Progenitor cell of endocrine pancreas (in vitro differentiated cells): ENCODE measurements at regions not wholly inside any gene's neighbourhood (a gene's known extent, or its start where the extent isn't known, plus 50 kb on each side); places are given as distances from the start of the nearest gene placed in this dataset.
"Not testable (repeated sequence)": the region's sequence is repeated elsewhere in the genome, so short reads cannot be mapped to it uniquely, and the experiment has no call there.

ENCODE experiments used
- DNase-seq: peaks from one replicate; pipeline ENCODE4 v3.0.0; 2021; ENCODE audit warnings: low spot score; ENCODE audit not compliant: unreplicated experiment
- H3K27ac Mint-ChIP-seq: 2 replicates; pipeline ENCODE4 v1.8.0; 2021; ENCODE audit warnings: mild to moderate bottlenecking, moderate library complexity, mixed read lengths
- H3K27me3 Mint-ChIP-seq: 2 replicates; pipeline ENCODE4 v1.8.0; 2021; ENCODE audit warnings: mixed read lengths
- H3K36me3 Mint-ChIP-seq: 2 replicates; pipeline ENCODE4 v1.8.0; 2022; ENCODE audit warnings: mixed read lengths; ENCODE audit not compliant: insufficient read depth
- H3K4me1 Mint-ChIP-seq: 2 replicates; pipeline ENCODE4 v1.8.0; 2021; ENCODE audit warnings: low read depth, mixed read lengths
- H3K4me3 Mint-ChIP-seq: 2 replicates; pipeline ENCODE4 v1.8.0; 2021; ENCODE audit warnings: low read depth, mild to moderate bottlenecking, moderate library complexity, mixed read lengths
- H3K9me3 Mint-ChIP-seq: 2 replicates; pipeline ENCODE4 v1.8.0; 2021; ENCODE audit warnings: low read depth, mixed read lengths
- TF ChIP-seq, protein P1 (sequence below): fragments of 200-600 bp; sonication (generic); IDR thresholded peaks from one replicate; pipeline ENCODE4 v1.5.0; 2021; ENCODE audit warnings: antibody characterized with exemption, mild to moderate bottlenecking; ENCODE audit not compliant: unreplicated experiment

DNA sequence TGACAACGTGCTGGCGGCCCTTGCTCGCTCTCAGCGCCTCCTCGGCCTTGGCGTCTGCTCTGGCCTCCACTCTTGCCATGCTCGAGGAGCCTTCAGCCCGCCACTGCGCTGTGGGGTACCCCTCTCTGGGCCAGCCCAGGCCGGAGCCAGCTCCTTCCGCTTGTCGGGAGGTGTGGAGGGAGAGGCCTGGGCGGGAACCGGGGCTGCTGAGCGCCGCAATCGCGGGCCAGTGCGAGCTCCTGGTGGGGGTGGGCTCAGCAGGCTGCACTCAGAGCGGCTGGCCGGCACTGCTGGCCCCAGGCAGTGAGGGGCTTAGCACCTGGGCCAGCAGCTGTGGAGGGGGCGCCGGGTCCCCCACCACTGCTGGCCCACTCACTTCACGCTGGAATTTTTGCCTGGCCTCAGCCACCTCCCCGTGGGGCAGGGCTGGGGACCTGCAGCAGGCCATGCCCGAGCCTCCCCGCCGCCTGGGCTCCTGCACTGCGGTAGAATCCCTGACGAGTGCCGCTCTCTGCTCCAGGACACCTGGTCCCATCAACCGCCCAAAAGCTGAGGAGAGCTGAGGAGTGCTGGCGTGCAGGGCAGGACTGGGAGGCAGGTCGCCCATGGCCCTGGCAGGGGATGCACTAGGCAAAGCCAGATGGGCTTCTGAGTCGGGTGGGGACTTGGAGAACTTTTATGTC, 372.2 kb upstream of the NRG3 start:
- Mint-ChIP-seq H3K27me3 (no peaks in the 10 kb centered on the region), H3K4me3 (no peak overlapping the region), H3K4me1 (peaks cover 1% of the 10 kb centered on the region), H3K9me3 (peaks cover 20% of the 10 kb centered on the region), H3K27ac (no peak overlapping the region), H3K36me3 (no peaks in the 10 kb centered on the region)
- TF ChIP-seq, protein P1, sequence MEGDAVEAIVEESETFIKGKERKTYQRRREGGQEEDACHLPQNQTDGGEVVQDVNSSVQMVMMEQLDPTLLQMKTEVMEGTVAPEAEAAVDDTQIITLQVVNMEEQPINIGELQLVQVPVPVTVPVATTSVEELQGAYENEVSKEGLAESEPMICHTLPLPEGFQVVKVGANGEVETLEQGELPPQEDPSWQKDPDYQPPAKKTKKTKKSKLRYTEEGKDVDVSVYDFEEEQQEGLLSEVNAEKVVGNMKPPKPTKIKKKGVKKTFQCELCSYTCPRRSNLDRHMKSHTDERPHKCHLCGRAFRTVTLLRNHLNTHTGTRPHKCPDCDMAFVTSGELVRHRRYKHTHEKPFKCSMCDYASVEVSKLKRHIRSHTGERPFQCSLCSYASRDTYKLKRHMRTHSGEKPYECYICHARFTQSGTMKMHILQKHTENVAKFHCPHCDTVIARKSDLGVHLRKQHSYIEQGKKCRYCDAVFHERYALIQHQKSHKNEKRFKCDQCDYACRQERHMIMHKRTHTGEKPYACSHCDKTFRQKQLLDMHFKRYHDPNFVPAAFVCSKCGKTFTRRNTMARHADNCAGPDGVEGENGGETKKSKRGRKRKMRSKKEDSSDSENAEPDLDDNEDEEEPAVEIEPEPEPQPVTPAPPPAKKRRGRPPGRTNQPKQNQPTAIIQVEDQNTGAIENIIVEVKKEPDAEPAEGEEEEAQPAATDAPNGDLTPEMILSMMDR, result no peak
- no peak for DNase-seq

DNA sequence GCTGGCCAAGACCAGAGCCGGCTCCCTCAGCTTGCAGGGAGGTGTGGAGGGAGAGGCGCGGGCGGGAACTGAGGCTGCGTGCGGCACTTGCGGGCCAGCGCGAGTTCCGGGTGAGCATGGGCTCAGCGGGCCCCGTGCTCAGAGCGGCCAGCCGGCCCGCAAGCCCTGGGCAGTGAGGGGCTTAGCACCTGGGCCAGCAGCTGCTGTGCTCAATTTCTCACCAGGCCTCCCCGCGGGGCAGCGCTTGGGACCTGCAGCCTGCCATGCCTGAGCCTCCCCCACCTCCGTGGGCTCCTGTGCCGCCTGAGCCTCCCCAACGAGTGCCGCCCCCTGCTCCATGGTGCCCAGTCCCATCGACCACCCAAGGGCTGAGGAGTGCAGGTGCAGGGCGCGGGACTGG, 369.2 kb upstream of the NRG3 start:
- H3K27me3 Mint-ChIP-seq, H3K4me1 Mint-ChIP-seq, H3K27ac Mint-ChIP-seq, DNase-seq, H3K36me3 Mint-ChIP-seq, H3K4me3 Mint-ChIP-seq: not testable (repeated sequence)
- peaks cover 23% of the 10 kb centered on the region for H3K9me3 Mint-ChIP-seq

DNA sequence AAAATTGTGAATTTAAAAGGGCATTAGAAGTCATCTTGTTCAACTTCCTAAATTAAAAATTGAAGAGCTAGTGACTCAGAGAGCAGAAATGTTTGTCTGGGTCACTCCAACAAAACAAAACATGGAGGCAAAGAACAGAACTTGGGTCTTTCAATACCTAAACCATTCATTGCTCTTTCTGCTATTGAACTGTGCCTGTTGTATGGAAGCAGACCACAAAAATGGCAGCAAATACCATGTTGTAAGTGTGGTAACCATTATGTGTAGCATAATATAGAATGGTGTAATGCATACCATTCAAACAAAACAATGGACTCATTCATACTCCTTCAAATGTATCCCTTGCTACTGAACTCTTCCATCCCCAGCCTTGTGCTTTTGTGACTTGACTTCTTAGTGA, 360.2 kb upstream of the NRG3 start:
- no peak for DNase-seq
- TF ChIP-seq, protein P1, result no peak
- Mint-ChIP-seq H3K4me3 (no peak overlapping the region), H3K27ac (no peak overlapping the region), H3K4me1 (peaks cover 3% of the 10 kb centered on the region), H3K9me3 (peaks cover 6% of the 10 kb centered on the region), H3K27me3 (no peaks in the 10 kb centered on the region), H3K36me3 (peaks cover 4% of the 10 kb centered on the region)

DNA sequence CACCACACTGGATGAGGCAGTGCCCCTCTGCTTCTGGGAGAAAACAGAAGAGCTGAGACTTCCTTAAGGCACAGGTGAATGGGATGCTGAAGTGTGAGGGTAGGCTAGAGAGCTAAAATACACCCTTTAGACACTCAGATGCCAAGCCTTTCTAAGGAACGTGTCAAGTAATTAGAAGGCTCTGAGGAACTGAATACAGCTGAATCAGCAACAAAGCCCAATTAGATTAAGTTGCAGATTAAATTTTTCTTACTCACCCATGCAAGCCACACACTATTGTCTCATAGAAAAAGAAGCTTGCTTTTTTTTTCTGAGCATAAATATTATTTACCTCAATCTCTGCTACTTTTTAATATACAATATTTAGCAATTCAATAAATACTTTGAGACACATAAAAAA, 354.3 kb upstream of the NRG3 start:
- Mint-ChIP-seq H3K4me1 (peaks cover 24% of the 10 kb centered on the region), H3K9me3 (no peaks in the 10 kb centered on the region), H3K27me3 (no peaks in the 10 kb centered on the region), H3K4me3 (no peak overlapping the region), H3K27ac (no peak overlapping the region), H3K36me3 (no peaks in the 10 kb centered on the region)
- TF ChIP-seq, protein P1, result no peak
- no peak for DNase-seq

DNA sequence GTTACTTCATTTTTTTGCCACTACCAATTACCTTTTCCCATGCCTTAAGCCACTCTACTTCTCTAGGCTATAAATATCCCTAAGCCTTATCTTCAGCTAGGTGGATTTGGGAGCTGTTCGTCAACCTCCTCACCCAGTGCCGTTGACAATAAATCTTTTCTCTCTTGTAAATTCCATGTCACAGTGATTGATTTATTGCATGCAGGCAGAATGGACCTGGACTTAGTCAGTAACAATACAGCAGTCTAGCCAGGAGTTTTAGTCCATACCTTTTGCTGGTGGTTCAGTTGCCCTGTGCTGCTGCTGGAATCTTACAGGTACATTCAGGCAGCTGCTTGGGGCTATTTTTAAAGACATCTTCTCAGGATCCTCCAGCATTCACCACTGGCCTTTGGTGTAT, 350.5 kb upstream of the NRG3 start:
- Mint-ChIP-seq H3K36me3 (no peaks in the 10 kb centered on the region), H3K27ac (no peak overlapping the region), H3K9me3 (peaks cover 7% of the 10 kb centered on the region), H3K4me1 (peaks cover 24% of the 10 kb centered on the region), H3K27me3 (no peaks in the 10 kb centered on the region), H3K4me3 (no peak overlapping the region)
- TF ChIP-seq, protein P1, result no peak
- DNase-seq, result no peak

DNA sequence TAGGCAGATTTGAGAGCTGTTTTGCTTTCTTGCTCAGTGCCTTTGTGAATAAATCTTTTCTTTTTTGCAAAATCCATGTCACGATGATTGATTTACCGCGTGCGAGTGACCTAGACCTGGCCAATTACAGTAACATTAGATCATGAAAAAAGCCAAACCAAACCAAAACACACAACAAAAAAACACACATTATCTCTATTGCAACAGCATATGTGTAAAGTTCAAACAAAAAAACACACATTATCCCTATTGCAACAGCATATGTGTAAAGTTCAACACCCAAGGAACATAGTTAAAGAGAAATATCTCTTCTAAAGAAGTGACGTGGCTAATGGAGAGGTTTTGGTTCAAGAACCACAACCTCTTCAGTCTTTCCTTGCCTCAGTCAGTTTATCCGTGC, 342.6 kb upstream of the NRG3 start:
- DNase-seq, result no peak
- peak overlapping the region; percentile 12 for H3K27ac Mint-ChIP-seq
- TF ChIP-seq, protein P1, result no peak

More for the DNA sequence above, 342.6 kb upstream of the NRG3 start:
- Mint-ChIP-seq H3K36me3 (no peaks in the 10 kb centered on the region), H3K27me3 (no peaks in the 10 kb centered on the region), H3K4me3 (no peak overlapping the region), H3K9me3 (peaks cover 19% of the 10 kb centered on the region), H3K4me1 (peaks cover 20% of the 10 kb centered on the region)
